Subcutaneous abdominal adipose tissue (tissue), 5 donors: ENCODE measurements at regions not wholly inside any gene's neighbourhood (a gene's known extent, or its start where the extent isn't known, plus 50 kb on each side); places are given as distances from the start of the nearest gene placed in this dataset.

Source experiments
- H3K27ac ChIP-seq: one replicate; pipeline ENCODE4 v1.7.0; 2013; ENCODE audit warnings: low read depth, mild to moderate bottlenecking, inconsistent platforms, low read length, moderate library complexity
- H3K27me3 ChIP-seq, 5 donors: one replicate each; pipeline ENCODE4 v1.7.0; 2013; ENCODE audit warnings: low read length in 5 of 5, inconsistent platforms in 1 of 5; ENCODE audit not compliant: control insufficient read depth in 5 of 5, insufficient read depth in 4 of 5
- H3K36me3 ChIP-seq, 5 donors: one replicate each; pipeline ENCODE4 v1.7.0; 2013; ENCODE audit warnings: low read length in 5 of 5; ENCODE audit not compliant: control insufficient read depth in 5 of 5, insufficient read depth in 5 of 5
- H3K4me1 ChIP-seq, 5 donors: one replicate each; pipeline ENCODE4 v1.7.0; 2013; ENCODE audit warnings: low read length in 5 of 5, mild to moderate bottlenecking in 3 of 5, moderate library complexity in 1 of 5; ENCODE audit not compliant: control insufficient read depth in 5 of 5, insufficient read depth in 5 of 5
- H3K4me3 ChIP-seq, 5 donors: one replicate each; pipeline ENCODE4 v1.7.0; 2013; ENCODE audit warnings: low read length in 5 of 5, low read depth in 1 of 5
- H3K9ac ChIP-seq, 5 donors: one replicate each; pipeline ENCODE4 v1.7.0; 2013; ENCODE audit warnings: low read length in 5 of 5, mild to moderate bottlenecking in 4 of 5, moderate library complexity in 3 of 5
- H3K9me3 ChIP-seq, 5 donors: one replicate each; pipeline ENCODE4 v1.7.0; 2013; ENCODE audit warnings: low read length in 5 of 5; ENCODE audit not compliant: control insufficient read depth in 5 of 5
- donor health status: healthy.
- donor health status: healthy.
- donor health status: healthy.
- donor health status: healthy.
- donor health status: healthy.

DNA sequence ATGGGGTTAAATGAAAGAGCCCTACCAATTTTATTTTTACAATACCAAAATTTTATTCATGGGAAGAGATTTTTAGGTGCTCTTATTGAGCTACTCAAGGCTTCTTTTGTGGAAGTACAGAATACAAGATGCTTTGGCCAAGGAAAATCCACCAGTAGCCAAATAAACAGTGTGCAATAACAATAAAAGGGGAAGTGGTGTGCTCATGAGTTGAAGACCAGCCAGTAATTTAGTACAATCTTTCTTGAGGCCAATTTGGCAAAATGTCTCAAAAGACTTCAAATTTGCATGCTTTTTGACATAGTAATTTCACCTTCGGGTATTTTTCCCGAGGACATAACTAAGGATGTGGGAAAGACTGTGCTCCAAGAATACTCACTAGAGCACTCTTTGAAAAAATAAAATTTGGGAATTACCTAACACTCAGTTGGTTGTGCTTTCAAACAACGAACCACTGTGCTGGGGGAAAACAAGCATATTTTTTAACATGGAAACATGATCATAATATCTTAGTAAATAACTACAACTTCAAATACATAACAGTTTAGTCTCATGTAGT is 294.0 kb downstream of the DIPK2A start:
- Histone ChIP-seq H3K4me1 (peaks cover 0 to 10% (median 0%) of the 10 kb centered on the region in 5 donors), H3K4me3 (no peak overlapping the region), H3K9me3 (no peaks in the 10 kb centered on the region), H3K27ac (no peak overlapping the region), H3K36me3 (no peaks in the 10 kb centered on the region), H3K27me3 (no peaks in the 10 kb centered on the region), H3K9ac (no peak overlapping the region)

DNA sequence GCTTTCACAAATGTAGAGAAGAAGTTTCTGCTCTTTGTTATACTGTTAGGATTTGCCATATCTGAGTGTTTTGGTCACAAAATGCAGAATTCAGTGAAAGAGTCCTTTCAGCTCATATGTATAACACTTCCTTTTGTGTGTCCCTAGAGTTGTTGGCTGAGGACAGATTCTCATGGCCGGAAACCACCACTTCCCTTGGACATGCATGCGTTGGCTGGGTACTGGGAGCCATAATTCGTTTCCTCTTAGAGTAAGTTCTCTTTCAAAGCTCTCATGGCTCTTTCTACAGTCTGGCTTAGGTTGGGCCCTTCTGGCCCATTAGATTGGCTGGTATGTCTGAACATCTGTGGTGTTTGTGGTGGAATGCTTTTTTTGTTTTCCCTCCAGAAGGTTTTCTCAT is 298.5 kb downstream of the DIPK2A start:
- no peak overlapping the region for H3K4me3 ChIP-seq
- no peak overlapping the region for H3K9ac ChIP-seq
- H3K4me1 ChIP-seq: peaks cover 0 to 7% (median 0%) of the 10 kb centered on the region in 5 donors
- H3K9me3 ChIP-seq: no peaks in the 10 kb centered on the region
- no peaks in the 10 kb centered on the region for H3K27me3 ChIP-seq
- no peaks in the 10 kb centered on the region for H3K36me3 ChIP-seq
- H3K27ac ChIP-seq: no peak overlapping the region

DNA sequence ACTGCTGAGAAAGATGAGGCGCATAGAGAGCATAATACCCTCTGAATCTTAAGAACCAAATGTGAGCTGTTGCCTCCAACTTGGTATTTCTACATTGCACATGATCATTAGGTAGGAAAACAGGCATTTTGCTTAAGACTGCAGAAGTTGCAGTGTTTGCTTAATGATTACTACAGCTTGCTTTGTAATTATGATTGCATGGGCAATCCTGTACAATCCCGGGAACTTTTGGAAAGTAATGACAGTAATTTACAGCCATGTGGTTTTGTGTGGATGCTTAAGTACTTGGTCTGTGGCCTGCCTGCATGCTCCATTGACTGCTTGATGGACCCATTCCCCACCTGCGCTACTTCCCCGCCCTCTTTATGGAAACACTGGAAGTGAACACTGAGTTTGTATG is 301.1 kb downstream of the DIPK2A start:
- Histone ChIP-seq H3K36me3 (no peaks in the 10 kb centered on the region), H3K27me3 (no peaks in the 10 kb centered on the region), H3K9me3 (no peaks in the 10 kb centered on the region), H3K27ac (no peak overlapping the region), H3K9ac (no peak overlapping the region), H3K4me1 (peaks cover 0 to 5% (median 0%) of the 10 kb centered on the region in 5 donors), H3K4me3 (no peak overlapping the region)

DNA sequence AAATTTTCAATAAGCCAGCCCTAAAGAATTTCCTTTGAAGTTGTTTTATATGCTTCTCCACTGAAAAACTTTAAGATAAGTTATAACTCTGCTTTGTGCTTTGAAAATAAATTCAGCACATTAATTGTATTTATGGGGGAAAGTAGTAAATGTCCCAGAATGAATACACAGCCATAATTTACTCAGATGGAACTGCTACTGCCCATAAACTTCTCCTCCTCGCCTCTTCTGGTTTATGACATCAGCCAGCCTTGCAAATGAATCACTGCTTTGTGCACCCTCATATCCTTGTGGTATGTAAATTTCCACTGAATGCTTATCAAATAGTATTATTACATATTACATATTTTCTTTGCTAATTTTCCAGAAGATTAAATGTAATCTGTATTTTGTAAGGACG is 302.0 kb downstream of the DIPK2A start:
- no peaks in the 10 kb centered on the region for H3K27me3 ChIP-seq
- no peak overlapping the region for H3K27ac ChIP-seq
- no peaks in the 10 kb centered on the region for H3K36me3 ChIP-seq
- H3K9ac ChIP-seq: no peak overlapping the region
- H3K4me3 ChIP-seq: no peak overlapping the region
- peaks cover 0 to 5% (median 0%) of the 10 kb centered on the region in 5 donors for H3K4me1 ChIP-seq
- no peaks in the 10 kb centered on the region for H3K9me3 ChIP-seq

DNA sequence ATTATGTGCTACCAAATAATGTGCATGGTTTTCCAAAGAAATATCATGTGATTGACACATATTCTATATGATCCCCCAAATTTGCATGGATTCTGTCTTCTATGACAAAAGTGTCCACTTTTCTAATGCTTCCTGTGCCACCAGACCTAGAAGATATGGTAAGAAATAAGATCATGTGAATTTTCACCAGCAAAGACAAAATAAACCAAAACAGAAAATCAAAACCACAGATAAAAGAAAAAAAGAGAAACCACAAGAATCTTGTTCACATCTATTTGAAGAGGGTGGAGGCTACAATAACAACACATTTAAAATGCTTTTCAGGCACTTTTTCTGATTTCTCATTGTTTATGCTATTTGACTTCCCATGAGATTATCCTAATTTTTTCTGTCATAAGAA is 303.4 kb downstream of the DIPK2A start:
- Histone ChIP-seq H3K36me3 (no peaks in the 10 kb centered on the region), H3K9me3 (no peaks in the 10 kb centered on the region), H3K9ac (no peak overlapping the region), H3K27me3 (no peaks in the 10 kb centered on the region), H3K4me1 (peaks cover 0 to 1% (median 0%) of the 10 kb centered on the region in 5 donors), H3K27ac (no peak overlapping the region), H3K4me3 (no peak overlapping the region)

DNA sequence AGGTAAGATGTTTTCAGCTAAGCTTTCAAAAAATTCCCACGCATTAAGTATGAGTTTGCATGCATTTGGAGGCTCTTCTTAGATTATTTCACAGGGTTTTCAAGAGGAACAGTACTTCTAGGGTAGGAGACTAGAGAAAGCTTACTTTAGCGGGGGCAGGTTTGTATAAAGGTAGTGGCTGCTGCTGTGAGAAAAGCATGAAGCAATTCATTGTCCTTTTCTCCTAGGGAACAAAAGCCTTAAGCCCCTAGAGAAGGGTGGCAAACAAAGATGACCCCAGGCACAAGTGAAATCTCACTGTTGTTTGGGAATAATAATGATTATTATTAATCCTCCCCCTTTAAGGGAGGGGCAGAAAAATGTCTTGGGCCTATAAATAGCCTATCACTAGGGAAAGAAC is 310.7 kb downstream of the DIPK2A start:
- Histone ChIP-seq H3K27me3 (no peaks in the 10 kb centered on the region), H3K4me3 (no peak overlapping the region), H3K4me1 (no peaks in the 10 kb centered on the region), H3K9me3 (no peaks in the 10 kb centered on the region), H3K9ac (no peak overlapping the region), H3K36me3 (no peaks in the 10 kb centered on the region), H3K27ac (no peak overlapping the region)

DNA sequence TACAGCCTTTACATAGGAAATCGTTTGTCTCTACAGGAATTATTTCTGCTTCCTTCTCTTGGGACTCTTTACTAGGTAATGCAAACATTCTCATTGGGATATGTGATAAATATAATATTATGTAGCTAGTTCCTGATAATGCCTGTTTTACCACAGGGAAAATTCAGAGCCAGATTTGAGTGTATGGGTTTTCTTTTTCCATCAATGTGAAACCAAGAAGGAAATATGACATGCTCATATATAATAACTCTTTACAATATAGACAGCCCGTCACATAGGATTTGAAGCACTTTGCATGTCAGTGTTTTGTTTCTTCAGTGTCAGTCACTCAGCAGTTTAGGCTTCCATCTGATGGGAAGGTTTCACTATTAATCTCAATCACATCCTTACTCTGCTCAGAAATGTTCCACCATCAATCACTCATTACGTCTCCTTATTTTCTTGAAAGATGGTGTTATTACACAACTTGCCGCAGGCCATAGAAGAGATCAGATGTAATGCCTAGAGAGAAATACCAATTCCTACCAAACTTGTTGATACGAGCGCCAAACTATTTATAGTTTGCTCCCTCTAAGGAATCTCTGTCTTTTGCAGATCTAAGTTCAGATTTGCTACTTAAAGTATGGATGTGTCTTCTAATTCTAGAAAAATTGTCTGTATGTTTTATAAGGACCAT is 314.8 kb downstream of the DIPK2A start:
- peaks cover 0 to 3% (median 0%) of the 10 kb centered on the region in 5 donors for H3K9me3 ChIP-seq
- no peak overlapping the region for H3K27ac ChIP-seq
- H3K9ac ChIP-seq: no peak overlapping the region
- H3K4me1 ChIP-seq: no peaks in the 10 kb centered on the region
- no peaks in the 10 kb centered on the region for H3K27me3 ChIP-seq
- H3K4me3 ChIP-seq: no peak overlapping the region
- no peaks in the 10 kb centered on the region for H3K36me3 ChIP-seq

DNA sequence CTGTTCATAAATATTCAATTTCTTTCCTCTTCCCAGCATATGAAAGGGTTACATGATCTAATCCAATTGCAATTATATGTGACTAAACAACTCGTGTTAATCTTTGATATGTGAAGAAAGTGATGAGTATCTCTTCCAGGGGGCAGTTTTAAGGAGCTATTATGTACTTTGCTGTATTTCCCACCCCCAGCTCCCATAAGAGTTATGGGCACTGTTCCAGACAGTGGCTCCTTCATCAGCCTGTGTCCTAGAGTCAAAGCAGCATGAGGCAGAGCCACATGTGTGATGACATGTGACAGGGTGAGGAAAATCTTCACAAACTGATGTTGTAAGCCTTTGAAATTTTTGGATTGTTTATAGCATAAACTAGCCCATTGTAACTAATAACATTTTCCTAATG is 315.4 kb downstream of the DIPK2A start:
- Histone ChIP-seq H3K27ac (no peak overlapping the region), H3K9ac (no peak overlapping the region), H3K9me3 (peaks cover 0 to 4% (median 3%) of the 10 kb centered on the region in 5 donors), H3K27me3 (no peaks in the 10 kb centered on the region), H3K4me3 (no peak overlapping the region), H3K4me1 (no peaks in the 10 kb centered on the region), H3K36me3 (no peaks in the 10 kb centered on the region)

DNA sequence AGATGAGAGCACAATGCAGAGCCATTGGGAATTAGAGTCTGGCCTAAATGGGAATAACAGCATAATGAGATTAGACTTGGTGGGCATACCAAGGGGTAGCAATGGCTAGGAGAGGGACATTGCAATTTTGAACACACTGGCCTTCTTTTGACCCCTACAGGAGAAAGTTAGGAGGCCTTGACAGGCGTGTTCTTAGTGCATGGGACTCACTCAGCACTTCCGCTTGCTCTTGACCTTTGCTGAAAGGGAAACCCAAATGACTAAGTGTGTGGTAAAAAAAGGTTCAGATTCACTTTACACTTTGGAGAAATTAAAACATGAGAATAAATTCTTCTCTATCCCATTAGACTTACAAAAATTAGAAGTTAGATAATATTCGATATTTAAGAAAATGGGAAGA is 317.4 kb downstream of the DIPK2A start:
- no peak overlapping the region for H3K9ac ChIP-seq
- no peaks in the 10 kb centered on the region for H3K4me1 ChIP-seq
- H3K27me3 ChIP-seq: no peaks in the 10 kb centered on the region
- H3K9me3 ChIP-seq: peaks cover 0 to 5% (median 3%) of the 10 kb centered on the region in 5 donors
- H3K4me3 ChIP-seq: no peak overlapping the region
- no peaks in the 10 kb centered on the region for H3K36me3 ChIP-seq
- H3K27ac ChIP-seq: no peak overlapping the region

DNA sequence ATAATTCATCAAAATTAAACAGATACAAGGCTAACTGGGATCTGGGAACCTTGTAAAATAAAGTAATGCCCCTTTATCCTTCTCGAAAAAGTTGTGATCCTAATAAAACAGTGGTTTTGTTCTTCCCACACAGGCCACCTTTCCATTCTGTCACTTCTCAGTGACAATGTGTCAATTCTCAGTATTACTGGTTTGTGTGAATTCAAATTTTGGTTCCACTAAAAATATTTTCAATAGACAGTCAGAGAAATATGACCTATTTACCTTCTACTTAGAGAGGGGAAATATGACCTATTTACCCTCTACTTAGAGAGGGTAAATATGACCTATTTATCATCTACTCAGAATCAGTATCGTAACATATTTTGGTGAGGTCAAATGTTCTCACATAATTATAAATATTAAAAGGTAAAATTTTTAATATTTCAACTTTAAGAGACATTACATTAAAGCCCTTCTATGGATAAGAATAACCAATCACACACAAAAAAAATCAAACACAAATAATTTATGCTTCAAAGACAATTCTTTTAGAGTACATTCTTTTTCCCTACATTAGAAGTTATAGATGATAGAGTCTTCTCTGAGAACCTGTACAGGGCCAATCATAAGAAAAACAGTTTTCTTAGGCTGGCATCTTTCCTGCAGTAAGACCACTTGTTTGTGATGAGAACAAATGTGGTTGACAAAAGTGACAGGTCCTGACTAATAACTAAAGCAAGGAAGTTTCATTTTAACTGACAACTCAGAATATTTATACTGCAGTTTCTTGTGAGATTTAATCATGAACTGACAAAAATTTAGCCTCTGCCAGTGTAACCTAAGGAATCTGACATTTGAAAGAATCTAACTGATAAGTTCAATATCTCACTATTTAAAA is 323.3 kb downstream of the DIPK2A start:
- Histone ChIP-seq H3K9ac (no peak overlapping the region), H3K4me3 (no peak overlapping the region)

More for the DNA sequence above, 323.3 kb downstream of the DIPK2A start:
- Histone ChIP-seq H3K27ac (no peak overlapping the region), H3K9me3 (peaks cover 0 to 5% (median 3%) of the 10 kb centered on the region in 5 donors), H3K4me1 (no peaks in the 10 kb centered on the region), H3K36me3 (no peaks in the 10 kb centered on the region), H3K27me3 (no peaks in the 10 kb centered on the region)
